ENCODE measurements at regions not wholly inside any gene's neighbourhood (a gene's known extent, or its start where the extent isn't known, plus 50 kb on each side); places are given as distances from the start of the nearest gene placed in this dataset.
"Not testable (repeated sequence)": the region's sequence is repeated elsewhere in the genome, so short reads cannot be mapped to it uniquely, and the experiment has no call there.

GRCh38 chr11:116687458-116688201 is 85.2 kb downstream of the BUD13 start:
- no peak overlapping the region for H3K4me3 ChIP-seq
- no peak overlapping the region for H3K27ac ChIP-seq
- H3K27me3 ChIP-seq = no peaks in the 10 kb centered on the region
- DNase-seq = peak in 1 of 2 experiments; percentile 3
- H3K9me3 ChIP-seq (replicated peaks) = no peaks in the 10 kb centered on the region
- H3K4me1 ChIP-seq = no peaks in the 10 kb centered on the region
- no peaks in the 10 kb centered on the region for H3K36me3 ChIP-seq

GRCh38 chr11:116686866-116687265 is 85.9 kb downstream of the BUD13 start:
- Histone ChIP-seq H3K27ac (no peak overlapping the region), H3K4me3 (no peak overlapping the region), H3K27me3 (no peaks in the 10 kb centered on the region), H3K9me3 (replicated peaks) (no peaks in the 10 kb centered on the region), H3K4me1 (no peaks in the 10 kb centered on the region), H3K36me3 (no peaks in the 10 kb centered on the region)
- peak; percentile 12 to 32 for DNase-seq

GRCh38 chr11:116683982-116684381 is 88.8 kb downstream of the BUD13 start:
- Histone ChIP-seq H3K4me3 (no peak overlapping the region), H3K4me1 (no peaks in the 10 kb centered on the region), H3K27me3 (no peaks in the 10 kb centered on the region), H3K36me3 (no peaks in the 10 kb centered on the region), H3K27ac (no peak overlapping the region), H3K9me3 (replicated peaks) (no peaks in the 10 kb centered on the region)
- no peak for DNase-seq

GRCh38 chr11:116680349-116681125 is 92.2 kb downstream of the BUD13 start:
- no peaks in the 10 kb centered on the region for H3K27me3 ChIP-seq
- DNase-seq = no peak
- H3K4me1 ChIP-seq = no peaks in the 10 kb centered on the region
- no peaks in the 10 kb centered on the region for H3K9me3 ChIP-seq (replicated peaks)
- no peak overlapping the region for H3K27ac ChIP-seq
- H3K36me3 ChIP-seq = no peaks in the 10 kb centered on the region
- no peak overlapping the region for H3K4me3 ChIP-seq

GRCh38 chr11:116678887-116679286 is 93.9 kb downstream of the BUD13 start:
- H3K36me3 ChIP-seq = no peaks in the 10 kb centered on the region
- no peaks in the 10 kb centered on the region for H3K4me1 ChIP-seq
- H3K27ac ChIP-seq = no peak overlapping the region
- H3K4me3 ChIP-seq = no peak overlapping the region
- H3K27me3 ChIP-seq = no peaks in the 10 kb centered on the region
- DNase-seq = no peak
- no peaks in the 10 kb centered on the region for H3K9me3 ChIP-seq (replicated peaks)

GRCh38 chr11:116667318-116667717 is 105.5 kb downstream of the BUD13 start:
- H3K27me3 ChIP-seq; H3K36me3 ChIP-seq; H3K4me1 ChIP-seq; H3K4me3 ChIP-seq; DNase-seq; H3K9me3 ChIP-seq (replicated peaks); H3K27ac ChIP-seq: not testable (repeated sequence)

GRCh38 chr11:116666673-116667249 is 106.0 kb downstream of the BUD13 start:
- not testable (repeated sequence) for H3K36me3 ChIP-seq; H3K4me3 ChIP-seq; H3K27me3 ChIP-seq; H3K9me3 ChIP-seq (replicated peaks); DNase-seq; H3K4me1 ChIP-seq; H3K27ac ChIP-seq

GRCh38 chr11:116665523-116665922 is 107.3 kb downstream of the BUD13 start:
- Histone ChIP-seq H3K4me3 (no peak overlapping the region), H3K36me3 (no peaks in the 10 kb centered on the region), H3K9me3 (replicated peaks) (no peaks in the 10 kb centered on the region), H3K27me3 (no peaks in the 10 kb centered on the region), H3K4me1 (no peaks in the 10 kb centered on the region), H3K27ac (no peak overlapping the region)
- no peak for DNase-seq

- Histone ChIP-seq H3K9me3 (replicated peaks) (no peaks in the 10 kb centered on the region), H3K36me3 (no peaks in the 10 kb centered on the region), H3K4me1 (no peaks in the 10 kb centered on the region), H3K27ac (no peak overlapping the region), H3K4me3 (no peak overlapping the region), H3K27me3 (no peaks in the 10 kb centered on the region)
- DNase-seq = no peak
Measured at GRCh38 chr11:116661056-116661455, 111.7 kb downstream of the BUD13 start.

- Histone ChIP-seq H3K4me3 (no peak overlapping the region), H3K9me3 (replicated peaks) (no peaks in the 10 kb centered on the region), H3K36me3 (no peaks in the 10 kb centered on the region), H3K27me3 (no peaks in the 10 kb centered on the region), H3K4me1 (no peaks in the 10 kb centered on the region), H3K27ac (no peak overlapping the region)
- DNase-seq = no peak
Measured at GRCh38 chr11:116660011-116660410, 112.8 kb downstream of the BUD13 start.

- Histone ChIP-seq H3K27me3 (no peaks in the 10 kb centered on the region), H3K4me1 (no peaks in the 10 kb centered on the region), H3K4me3 (no peak overlapping the region), H3K36me3 (no peaks in the 10 kb centered on the region), H3K27ac (no peak overlapping the region), H3K9me3 (replicated peaks) (no peaks in the 10 kb centered on the region)
- no peak for DNase-seq
Measured at GRCh38 chr11:116658876-116659535, 113.8 kb downstream of the BUD13 start.

- H3K27ac ChIP-seq = no peak overlapping the region
- no peaks in the 10 kb centered on the region for H3K4me1 ChIP-seq
- peak; percentile 3 to 16 for DNase-seq
- H3K27me3 ChIP-seq = no peaks in the 10 kb centered on the region
- no peaks in the 10 kb centered on the region for H3K36me3 ChIP-seq
- H3K4me3 ChIP-seq = no peak overlapping the region
- no peaks in the 10 kb centered on the region for H3K9me3 ChIP-seq (replicated peaks)
Measured at GRCh38 chr11:116657842-116658825, 114.7 kb downstream of the BUD13 start.

GRCh38 chr11:116656011-116656410 is 116.8 kb downstream of the BUD13 start:
- no peak for DNase-seq
- Histone ChIP-seq H3K4me3 (no peak overlapping the region), H3K36me3 (no peaks in the 10 kb centered on the region), H3K27ac (no peak overlapping the region), H3K4me1 (no peaks in the 10 kb centered on the region), H3K27me3 (no peaks in the 10 kb centered on the region), H3K9me3 (replicated peaks) (no peaks in the 10 kb centered on the region)

- DNase-seq = no peak
- no peaks in the 10 kb centered on the region for H3K27me3 ChIP-seq
- H3K36me3 ChIP-seq = no peaks in the 10 kb centered on the region
- H3K4me3 ChIP-seq = no peak overlapping the region
- H3K27ac ChIP-seq = no peak overlapping the region
- no peaks in the 10 kb centered on the region for H3K4me1 ChIP-seq
- H3K9me3 ChIP-seq (replicated peaks) = no peaks in the 10 kb centered on the region
Measured at GRCh38 chr11:116654526-116654925, 118.3 kb downstream of the BUD13 start.

All from SJCRH30 (cell line).